ENCODE measurements at regions not wholly inside any gene's neighbourhood (a gene's known extent, or its start where the extent isn't known, plus 50 kb on each side); places are given as distances from the start of the nearest gene placed in this dataset.

DNA sequence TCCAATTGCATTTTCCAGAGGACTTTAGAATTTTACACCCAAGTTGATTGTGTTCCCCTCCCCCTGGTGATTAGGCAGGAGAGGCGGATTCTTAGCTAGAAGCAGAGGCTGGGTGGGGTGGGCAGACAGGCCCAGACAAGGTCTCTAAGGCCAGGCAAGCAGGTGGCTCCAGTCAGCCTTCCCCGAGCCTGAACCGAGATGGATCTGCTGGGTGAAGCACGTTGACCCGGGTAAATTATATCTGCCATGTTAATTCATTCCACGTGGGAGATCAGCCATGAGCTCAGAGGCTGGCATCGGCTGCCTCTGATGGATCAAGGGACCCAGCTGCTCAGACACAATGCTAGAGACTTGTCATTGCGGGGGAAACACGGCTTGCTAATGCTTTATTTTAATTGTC is 159.5 kb upstream of the MAFB start:
- in situ Hi-C loops (cut with MboI) (no loop called here), intact Hi-C loops (cut with micrococcal nuclease) (no loop called here)
- Histone ChIP-seq H3K27me3 (ENCODE audit: control insufficient read depth in 2 of 2, insufficient read depth in 2 of 2, low read length in 2 of 2) (peaks cover 0 to 3% of the 10 kb centered on the region in 2 experiments; a peak in 1 of 5 replicates), H3K27ac (ENCODE audit: extremely low read depth, low read depth, low read length) (no peak overlapping the region), H3K4me3 (no peak overlapping the region), H3K36me3 (ENCODE audit: control insufficient read depth, insufficient read depth, low read length) (no peaks in the 10 kb centered on the region), H3K9me3 (replicated peaks; ENCODE audit: control insufficient read depth, insufficient read depth, low read depth, low read length) (no peaks in the 10 kb centered on the region), H3K9ac (ENCODE audit: insufficient read depth in 1 of 2, low read depth in 2 of 2, low read length in 2 of 2) (no peak overlapping the region), H2AFZ (ENCODE audit: low read depth, low read length) (no peak overlapping the region), H3K4me1 (replicated peaks in 1 of 2; ENCODE audit: control insufficient read depth in 2 of 2, insufficient read depth in 2 of 2, low read length in 2 of 2) (no peaks in the 10 kb centered on the region), H3K4me2 (ENCODE audit: insufficient read depth, low read length) (no peak overlapping the region), H3K9me1 (ENCODE audit: control insufficient read depth, insufficient read depth, low read length) (no peaks in the 10 kb centered on the region), H4K20me1 (replicated peaks; ENCODE audit: control insufficient read depth, insufficient read depth, low read length) (no peaks in the 10 kb centered on the region), H3K79me2 (ENCODE audit: control insufficient read depth, insufficient read depth, low read length) (no peaks in the 10 kb centered on the region)
- whole genome bisulfite sequencing (ENCODE audit: insufficient coverage, low coverage, missing lambda C conversion rate) = 2% methylated on average over 9 of the region's 9 CpGs
- DNase-seq (ENCODE audit: extremely low read depth in 1 of 4, low spot score in 3 of 4) (no peak), ATAC-seq (no peak), FAIRE-seq (no peak)
- ChIA-PET CTCF (ENCODE audit: low intra/inter-chr PET ratio) (no interaction called here), POLR2A (no interaction called here)
- BruUV-seq (replicated peaks) = no TSS peak
- TF ChIP-seq ZNF277 (CRISPR knock-in tag; IDR thresholded peaks at IDR 0.05; ENCODE audit: borderline replicate concordance) (no peak), ZNF436 (CRISPR knock-in tag; IDR thresholded peaks at IDR 0.05) (no peak)

GRCh38 chr20:40849456-40849855 is 160.4 kb upstream of the MAFB start:
- ChIA-PET POLR2A (interaction anchor here (0.6 kb wide), 1 partner anchor 34 kb away, joined by 3 read pairs; no protein-coding TSS in a partner anchor), CTCF (ENCODE audit: low intra/inter-chr PET ratio) (no interaction called here)
- intact Hi-C loops (cut with micrococcal nuclease) = no loop called here
- Histone ChIP-seq H3K4me2 (ENCODE audit: insufficient read depth, low read length) (no peak overlapping the region), H3K4me1 (replicated peaks in 1 of 2; ENCODE audit: control insufficient read depth in 2 of 2, insufficient read depth in 2 of 2, low read length in 2 of 2) (no peaks in the 10 kb centered on the region), H3K79me2 (ENCODE audit: control insufficient read depth, insufficient read depth, low read length) (no peaks in the 10 kb centered on the region), H3K9me1 (ENCODE audit: control insufficient read depth, insufficient read depth, low read length) (no peaks in the 10 kb centered on the region), H4K20me1 (replicated peaks; ENCODE audit: control insufficient read depth, insufficient read depth, low read length) (no peaks in the 10 kb centered on the region), H3K36me3 (ENCODE audit: control insufficient read depth, insufficient read depth, low read length) (no peaks in the 10 kb centered on the region), H3K9me3 (replicated peaks; ENCODE audit: control insufficient read depth, insufficient read depth, low read depth, low read length) (no peaks in the 10 kb centered on the region), H3K27me3 (ENCODE audit: control insufficient read depth in 2 of 2, insufficient read depth in 2 of 2, low read length in 2 of 2) (peaks cover 0 to 8% of the 10 kb centered on the region in 2 experiments; a peak in 1 of 5 replicates), H3K27ac (ENCODE audit: extremely low read depth, low read depth, low read length) (no peak overlapping the region), H3K4me3 (no peak overlapping the region), H3K9ac (ENCODE audit: insufficient read depth in 1 of 2, low read depth in 2 of 2, low read length in 2 of 2) (no peak overlapping the region), H2AFZ (ENCODE audit: low read depth, low read length) (no peak overlapping the region)
- in situ Hi-C loops (cut with MboI) = no loop called here
- ATAC-seq (no peak), FAIRE-seq (no peak), DNase-seq (ENCODE audit: extremely low read depth in 1 of 4, low spot score in 3 of 4) (no peak)
- no TSS peak for BruUV-seq (replicated peaks)
- TF ChIP-seq ZNF24 (IDR thresholded peaks at IDR 0.05) (no peak), E2F3 (CRISPR knock-in tag; IDR thresholded peaks at IDR 0.05) (no peak), ZNF282 (CRISPR knock-in tag; IDR thresholded peaks at IDR 0.05) (no peak), ZNF316 (IDR thresholded peaks at IDR 0.05) (no peak), ZBTB1 (CRISPR knock-in tag; IDR thresholded peaks at IDR 0.05; ENCODE audit: borderline replicate concordance, low read depth) (no peak), HNRNPUL1 (IDR thresholded peaks at IDR 0.05; ENCODE audit: low read length) (no peak), DMBX1 (CRISPR knock-in tag; IDR thresholded peaks at IDR 0.05; ENCODE audit: borderline replicate concordance) (no peak), BCL6 (CRISPR knock-in tag; IDR thresholded peaks at IDR 0.05) (no peak), ZFP36 (IDR thresholded peaks at IDR 0.05; ENCODE audit: low read depth, low read length, partially characterized antibody) (no peak), ZNF140 (CRISPR knock-in tag; IDR thresholded peaks at IDR 0.05) (no peak)
- TF ChIP-seq, protein P1, sequence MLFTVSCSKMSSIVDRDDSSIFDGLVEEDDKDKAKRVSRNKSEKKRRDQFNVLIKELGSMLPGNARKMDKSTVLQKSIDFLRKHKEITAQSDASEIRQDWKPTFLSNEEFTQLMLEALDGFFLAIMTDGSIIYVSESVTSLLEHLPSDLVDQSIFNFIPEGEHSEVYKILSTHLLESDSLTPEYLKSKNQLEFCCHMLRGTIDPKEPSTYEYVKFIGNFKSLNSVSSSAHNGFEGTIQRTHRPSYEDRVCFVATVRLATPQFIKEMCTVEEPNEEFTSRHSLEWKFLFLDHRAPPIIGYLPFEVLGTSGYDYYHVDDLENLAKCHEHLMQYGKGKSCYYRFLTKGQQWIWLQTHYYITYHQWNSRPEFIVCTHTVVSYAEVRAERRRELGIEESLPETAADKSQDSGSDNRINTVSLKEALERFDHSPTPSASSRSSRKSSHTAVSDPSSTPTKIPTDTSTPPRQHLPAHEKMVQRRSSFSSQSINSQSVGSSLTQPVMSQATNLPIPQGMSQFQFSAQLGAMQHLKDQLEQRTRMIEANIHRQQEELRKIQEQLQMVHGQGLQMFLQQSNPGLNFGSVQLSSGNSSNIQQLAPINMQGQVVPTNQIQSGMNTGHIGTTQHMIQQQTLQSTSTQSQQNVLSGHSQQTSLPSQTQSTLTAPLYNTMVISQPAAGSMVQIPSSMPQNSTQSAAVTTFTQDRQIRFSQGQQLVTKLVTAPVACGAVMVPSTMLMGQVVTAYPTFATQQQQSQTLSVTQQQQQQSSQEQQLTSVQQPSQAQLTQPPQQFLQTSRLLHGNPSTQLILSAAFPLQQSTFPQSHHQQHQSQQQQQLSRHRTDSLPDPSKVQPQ (CRISPR knock-in tag; IDR thresholded peaks at IDR 0.05; ENCODE audit: borderline replicate concordance) = no peak

All from K562 (cell line).